ENCODE measurements at regions not wholly inside any gene's neighbourhood (a gene's known extent, or its start where the extent isn't known, plus 50 kb on each side); places are given as distances from the start of the nearest gene placed in this dataset.

DNA sequence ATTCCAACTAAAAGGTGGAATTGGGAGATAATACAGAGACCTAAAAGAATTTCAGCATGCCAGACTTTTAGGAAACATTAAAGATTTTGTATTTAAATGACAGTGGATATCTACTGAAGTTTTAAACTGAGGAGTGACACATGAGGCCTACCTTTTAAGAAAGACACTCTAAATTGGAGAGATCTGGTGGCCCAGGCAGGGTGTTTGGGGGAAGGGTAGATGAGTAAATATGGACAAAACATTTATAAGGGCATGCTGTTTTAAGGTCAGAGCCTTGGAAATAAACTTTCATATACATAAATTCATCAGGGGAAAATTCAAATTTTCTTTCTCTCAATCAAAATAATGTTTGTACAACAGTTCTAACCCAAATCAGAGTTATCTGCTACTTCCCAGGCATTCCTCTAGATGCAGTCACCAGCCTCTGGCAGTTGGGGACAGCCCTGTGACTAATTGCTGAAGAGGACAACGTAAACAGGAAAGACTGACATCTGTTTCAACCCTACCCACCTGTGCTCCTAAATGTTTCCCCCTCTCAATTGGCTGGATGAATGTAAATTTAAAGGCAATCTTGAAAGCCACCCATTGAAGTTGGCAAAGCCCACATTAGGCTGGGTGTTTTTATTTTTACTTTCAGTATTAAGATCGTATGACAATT is 1646.9 kb upstream of the ADGRL3 start:
- no peak for TF ChIP-seq EP300 (IDR thresholded peaks at IDR 0.05; ENCODE audit: borderline replicate concordance)

DNA sequence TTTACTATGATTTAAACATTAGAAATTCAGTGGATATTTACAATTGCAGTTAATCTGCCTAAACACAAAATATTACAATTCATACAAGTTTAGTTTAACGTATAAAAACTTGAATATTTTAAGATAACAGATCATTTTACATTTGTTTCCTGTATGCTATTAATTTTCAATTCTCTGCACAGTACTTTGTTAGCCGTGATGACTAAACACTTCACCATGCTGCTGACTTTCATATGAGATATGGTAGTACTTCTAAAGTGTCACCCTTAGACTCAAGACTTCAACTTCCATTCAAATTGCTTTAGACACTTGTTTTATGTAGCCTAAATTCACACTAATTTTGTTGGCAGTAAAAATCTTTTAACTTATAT is 1646.4 kb upstream of the ADGRL3 start:
- TF ChIP-seq, protein P1, sequence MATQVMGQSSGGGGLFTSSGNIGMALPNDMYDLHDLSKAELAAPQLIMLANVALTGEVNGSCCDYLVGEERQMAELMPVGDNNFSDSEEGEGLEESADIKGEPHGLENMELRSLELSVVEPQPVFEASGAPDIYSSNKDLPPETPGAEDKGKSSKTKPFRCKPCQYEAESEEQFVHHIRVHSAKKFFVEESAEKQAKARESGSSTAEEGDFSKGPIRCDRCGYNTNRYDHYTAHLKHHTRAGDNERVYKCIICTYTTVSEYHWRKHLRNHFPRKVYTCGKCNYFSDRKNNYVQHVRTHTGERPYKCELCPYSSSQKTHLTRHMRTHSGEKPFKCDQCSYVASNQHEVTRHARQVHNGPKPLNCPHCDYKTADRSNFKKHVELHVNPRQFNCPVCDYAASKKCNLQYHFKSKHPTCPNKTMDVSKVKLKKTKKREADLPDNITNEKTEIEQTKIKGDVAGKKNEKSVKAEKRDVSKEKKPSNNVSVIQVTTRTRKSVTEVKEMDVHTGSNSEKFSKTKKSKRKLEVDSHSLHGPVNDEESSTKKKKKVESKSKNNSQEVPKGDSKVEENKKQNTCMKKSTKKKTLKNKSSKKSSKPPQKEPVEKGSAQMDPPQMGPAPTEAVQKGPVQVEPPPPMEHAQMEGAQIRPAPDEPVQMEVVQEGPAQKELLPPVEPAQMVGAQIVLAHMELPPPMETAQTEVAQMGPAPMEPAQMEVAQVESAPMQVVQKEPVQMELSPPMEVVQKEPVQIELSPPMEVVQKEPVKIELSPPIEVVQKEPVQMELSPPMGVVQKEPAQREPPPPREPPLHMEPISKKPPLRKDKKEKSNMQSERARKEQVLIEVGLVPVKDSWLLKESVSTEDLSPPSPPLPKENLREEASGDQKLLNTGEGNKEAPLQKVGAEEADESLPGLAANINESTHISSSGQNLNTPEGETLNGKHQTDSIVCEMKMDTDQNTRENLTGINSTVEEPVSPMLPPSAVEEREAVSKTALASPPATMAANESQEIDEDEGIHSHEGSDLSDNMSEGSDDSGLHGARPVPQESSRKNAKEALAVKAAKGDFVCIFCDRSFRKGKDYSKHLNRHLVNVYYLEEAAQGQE (IDR thresholded peaks at IDR 0.05; ENCODE audit: low read depth): no peak
- TF ChIP-seq NFIC (IDR thresholded peaks at IDR 0.05) (no peak), ZBTB7A (IDR thresholded peaks at IDR 0.05; ENCODE audit: low read depth) (no peak), FOXM1 (IDR thresholded peaks at IDR 0.05; ENCODE audit: borderline replicate concordance, low read depth) (no peak), YY1 (IDR thresholded peaks at IDR 0.05; ENCODE audit: low read depth) (no peak), TEAD4 (IDR thresholded peaks at IDR 0.05) (no peak), RAD21 (IDR thresholded peaks at IDR 0.05; ENCODE audit: low read depth) (no peak), TCF12 (IDR thresholded peaks at IDR 0.05; ENCODE audit: low read depth) (no peak), EGR1 (IDR thresholded peaks at IDR 0.05) (no peak), EP300 (IDR thresholded peaks at IDR 0.05; ENCODE audit: borderline replicate concordance) (no peak), CEBPB (IDR thresholded peaks at IDR 0.05) (no peak)
- TF ChIP-seq, protein P2, sequence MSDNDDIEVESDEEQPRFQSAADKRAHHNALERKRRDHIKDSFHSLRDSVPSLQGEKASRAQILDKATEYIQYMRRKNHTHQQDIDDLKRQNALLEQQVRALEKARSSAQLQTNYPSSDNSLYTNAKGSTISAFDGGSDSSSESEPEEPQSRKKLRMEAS (IDR thresholded peaks at IDR 0.05): no peak
- TF ChIP-seq, protein P3, sequence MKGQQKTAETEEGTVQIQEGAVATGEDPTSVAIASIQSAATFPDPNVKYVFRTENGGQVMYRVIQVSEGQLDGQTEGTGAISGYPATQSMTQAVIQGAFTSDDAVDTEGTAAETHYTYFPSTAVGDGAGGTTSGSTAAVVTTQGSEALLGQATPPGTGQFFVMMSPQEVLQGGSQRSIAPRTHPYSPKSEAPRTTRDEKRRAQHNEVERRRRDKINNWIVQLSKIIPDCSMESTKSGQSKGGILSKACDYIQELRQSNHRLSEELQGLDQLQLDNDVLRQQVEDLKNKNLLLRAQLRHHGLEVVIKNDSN (IDR thresholded peaks at IDR 0.05): no peak

DNA sequence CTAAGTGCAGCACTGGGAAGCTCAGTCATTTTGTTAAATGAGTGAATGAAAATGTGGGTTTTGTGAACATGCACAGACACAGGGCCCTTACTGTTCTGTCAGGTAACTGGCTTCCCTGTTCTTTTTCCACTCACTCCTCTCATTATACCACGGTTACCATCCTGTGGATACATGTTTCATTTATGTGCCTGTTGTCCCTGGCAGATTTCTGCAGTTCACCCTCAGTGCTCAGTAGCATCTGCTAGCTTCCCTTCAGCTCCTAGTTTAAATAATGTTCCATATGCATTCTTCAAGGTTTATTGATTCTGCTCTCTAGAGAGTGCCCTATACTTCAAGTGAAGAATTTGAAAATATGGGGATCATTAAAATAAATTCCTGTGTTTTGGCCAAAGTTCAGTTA is 1634.3 kb upstream of the ADGRL3 start:
- TF ChIP-seq TEAD4 (IDR thresholded peaks at IDR 0.05) (no peak), YY1 (IDR thresholded peaks at IDR 0.05; ENCODE audit: low read depth) (no peak), CREB1 (IDR thresholded peaks at IDR 0.05; ENCODE audit: low read depth) (no peak), CEBPB (IDR thresholded peaks at IDR 0.05) (no peak), TAF1 (IDR thresholded peaks at IDR 0.05; ENCODE audit: low read depth) (no peak), ZBTB7A (IDR thresholded peaks at IDR 0.05; ENCODE audit: low read depth) (no peak), NFIC (IDR thresholded peaks at IDR 0.05) (no peak), EGR1 (IDR thresholded peaks at IDR 0.05) (no peak), FOXM1 (IDR thresholded peaks at IDR 0.05; ENCODE audit: borderline replicate concordance, low read depth) (no peak), EP300 (IDR thresholded peaks at IDR 0.05; ENCODE audit: borderline replicate concordance) (no peak), RAD21 (IDR thresholded peaks at IDR 0.05; ENCODE audit: low read depth) (no peak), TCF12 (IDR thresholded peaks at IDR 0.05; ENCODE audit: low read depth) (no peak)
- TF ChIP-seq, protein P2 (IDR thresholded peaks at IDR 0.05): no peak
- TF ChIP-seq, protein P1 (IDR thresholded peaks at IDR 0.05; ENCODE audit: low read depth): no peak
- TF ChIP-seq, protein P3 (IDR thresholded peaks at IDR 0.05): no peak

DNA sequence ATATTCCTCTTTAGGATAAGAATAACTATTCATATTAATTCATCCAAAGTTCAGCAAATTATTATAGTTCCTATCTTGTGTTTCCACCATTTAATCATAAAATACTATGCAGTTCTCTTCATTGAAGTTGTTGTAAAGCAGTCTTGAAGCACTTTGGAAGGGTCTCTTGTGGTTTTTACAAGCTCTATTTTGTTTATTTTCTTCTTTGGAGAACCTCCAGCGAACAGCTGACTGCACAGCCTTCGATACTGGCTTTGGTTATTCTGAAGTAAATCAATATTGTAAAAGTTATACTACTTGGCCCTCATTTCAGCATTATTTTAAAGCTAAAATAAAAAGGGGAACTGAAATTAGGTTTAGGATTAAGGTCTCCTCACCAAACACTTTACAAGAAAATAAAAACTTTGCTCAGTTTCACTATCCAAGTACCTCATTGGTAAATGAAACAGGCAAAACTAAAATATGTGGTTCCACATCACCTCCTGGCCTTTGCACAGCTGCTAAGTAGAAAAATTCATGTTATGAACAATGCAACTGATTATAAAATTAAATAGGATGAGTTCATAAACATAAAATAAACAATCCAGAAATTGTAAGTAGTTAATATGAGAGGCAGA is 1629.2 kb upstream of the ADGRL3 start:
- TF ChIP-seq, protein P2 (IDR thresholded peaks at IDR 0.05): no peak
- no peak for TF ChIP-seq NFIC (IDR thresholded peaks at IDR 0.05)
- TF ChIP-seq, protein P1 (IDR thresholded peaks at IDR 0.05; ENCODE audit: low read depth): no peak
- no peak for TF ChIP-seq TEAD4 (IDR thresholded peaks at IDR 0.05)
- TF ChIP-seq ZBTB7A (IDR thresholded peaks at IDR 0.05; ENCODE audit: low read depth): no peak
- TF ChIP-seq TCF12 (IDR thresholded peaks at IDR 0.05; ENCODE audit: low read depth): no peak

Measured in Ishikawa (cell line).